SW 1271 (cell line): ENCODE measurements at regions not wholly inside any gene's neighbourhood (a gene's known extent, or its start where the extent isn't known, plus 50 kb on each side); places are given as distances from the start of the nearest gene placed in this dataset.

Experiments used
- DNase-seq, 2 experiments: peaks; one replicate each; lab custom pipeline; 2025; lab: John Stamatoyannopoulos, UW

DNA sequence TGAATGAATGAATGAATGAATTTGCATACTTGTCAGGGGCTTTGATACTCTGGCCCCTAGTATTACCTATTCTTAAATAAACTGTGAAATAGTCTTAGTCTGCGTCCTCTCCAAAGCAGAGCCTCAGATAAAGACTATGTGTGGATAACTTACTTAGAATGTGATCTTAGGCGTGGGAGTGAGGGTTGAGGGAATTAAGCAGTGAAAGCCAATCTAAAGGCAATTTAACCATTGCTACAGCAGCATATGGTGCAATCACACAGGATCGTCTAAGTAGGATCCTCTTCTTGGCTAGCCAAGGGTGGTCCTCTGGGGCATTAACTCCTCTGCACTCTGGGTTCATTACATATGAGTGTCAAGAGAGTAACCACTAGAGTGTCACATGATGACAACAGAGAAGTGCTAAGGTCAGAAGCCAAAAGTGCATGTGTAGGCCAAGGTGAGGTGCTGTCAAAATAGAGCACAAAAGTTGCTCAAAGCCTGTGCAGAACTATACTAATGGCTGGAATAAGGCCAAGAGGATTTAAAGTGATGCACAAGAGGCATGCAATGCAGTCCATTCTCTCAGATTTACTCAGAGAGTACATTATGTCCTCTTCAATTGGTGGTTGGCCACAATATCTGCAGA is 274.4 kb upstream of the SEMA6A start:
- no peak for DNase-seq

- DNase-seq: no peak
Observed at GRCh38 chr5:116847960-116848359, 273.3 kb upstream of the SEMA6A start.

DNA sequence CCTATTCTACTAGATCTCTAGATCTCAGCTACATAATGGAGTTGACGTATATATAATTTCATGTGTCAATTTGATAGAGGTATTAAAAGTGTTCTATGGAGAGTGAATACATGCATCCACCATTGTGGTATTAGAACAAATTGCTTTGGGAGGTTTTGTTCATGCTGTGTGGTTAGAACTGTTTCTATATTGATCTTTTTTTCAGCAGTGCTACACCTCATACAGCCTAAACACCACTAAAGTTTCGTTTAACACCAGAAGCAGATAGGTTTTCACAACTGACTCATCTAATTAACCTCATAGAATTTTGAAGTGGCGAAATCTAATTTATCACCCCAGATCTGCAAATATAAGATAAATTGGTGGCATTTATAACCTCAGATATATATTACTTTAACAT is 269.4 kb upstream of the SEMA6A start:
- DNase-seq: no peak

DNA sequence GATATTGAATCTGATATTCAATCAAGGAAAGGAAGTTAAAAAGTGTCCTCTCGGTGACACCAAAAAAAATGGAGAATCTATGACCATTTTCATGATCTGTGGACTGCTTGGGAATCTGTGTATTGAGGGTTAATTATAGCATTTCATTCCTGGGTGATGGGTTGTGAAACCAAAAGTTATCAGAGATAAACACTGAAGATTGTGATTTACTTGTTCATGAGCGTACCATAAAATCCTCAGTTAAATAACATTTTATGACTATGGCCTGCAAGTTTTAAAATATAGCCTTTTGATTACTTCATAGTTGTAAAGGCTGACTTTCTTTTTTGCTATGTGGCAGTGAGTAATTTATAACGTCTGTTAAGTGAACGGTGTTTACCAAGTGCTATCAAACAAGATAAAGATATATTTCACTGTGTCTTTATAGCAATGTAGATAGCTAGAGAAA is 267.9 kb upstream of the SEMA6A start:
- DNase-seq: no peak

- DNase-seq: no peak
Observed at GRCh38 chr5:116841734-116842133, 267.1 kb upstream of the SEMA6A start.

GRCh38 chr5:116838011-116838536 is 263.5 kb upstream of the SEMA6A start:
- no peak for DNase-seq

- DNase-seq: no peak
Observed at GRCh38 chr5:116834796-116835515, 260.3 kb upstream of the SEMA6A start.

- DNase-seq: no peak
Observed at GRCh38 chr5:116830079-116830478, 255.5 kb upstream of the SEMA6A start.

DNA sequence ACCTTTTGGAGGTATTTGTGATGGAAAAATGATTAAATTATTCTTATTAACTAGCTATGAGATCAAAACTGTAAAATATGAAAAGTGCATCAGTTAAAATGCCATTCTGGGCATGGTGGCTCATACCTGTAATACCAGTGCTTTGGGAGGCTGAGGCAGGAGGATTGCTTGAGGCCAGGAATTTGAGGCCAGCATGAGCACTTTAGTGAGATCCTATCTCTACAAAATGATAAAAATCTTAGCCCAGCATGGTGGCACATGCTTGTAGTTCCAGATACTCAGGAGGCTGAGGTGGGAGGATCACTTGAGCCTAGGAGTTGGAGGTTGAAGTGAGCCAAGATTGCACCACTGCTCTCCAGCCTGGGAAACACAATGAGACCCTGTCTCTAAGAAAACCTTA is 252.5 kb upstream of the SEMA6A start:
- no peak for DNase-seq

DNA sequence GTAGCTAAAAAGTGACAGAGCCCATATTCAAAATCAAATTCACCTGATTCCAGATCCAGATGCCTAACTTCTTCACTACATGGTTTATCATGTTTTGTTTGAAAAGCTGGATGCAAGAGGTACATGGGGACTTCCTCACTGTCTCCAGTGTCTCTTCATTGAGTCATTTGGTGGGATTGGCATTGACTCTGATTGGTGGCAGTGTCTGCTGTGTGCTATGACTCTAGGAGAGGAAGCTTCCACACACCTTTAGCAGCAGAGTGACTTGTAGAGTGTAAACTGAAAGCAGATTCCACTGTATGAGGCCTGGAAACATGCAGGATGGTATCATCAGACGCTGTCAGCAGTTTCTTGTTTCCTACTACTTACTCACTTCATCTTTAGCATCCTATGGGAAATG is 250.9 kb upstream of the SEMA6A start:
- DNase-seq: no peak

GRCh38 chr5:116824751-116825438 is 250.3 kb upstream of the SEMA6A start:
- DNase-seq: no peak

- DNase-seq: no peak
Observed at GRCh38 chr5:116814626-116815385, 240.2 kb upstream of the SEMA6A start.

- no peak for DNase-seq
Observed at GRCh38 chr5:116813906-116814305, 239.3 kb upstream of the SEMA6A start.

DNA sequence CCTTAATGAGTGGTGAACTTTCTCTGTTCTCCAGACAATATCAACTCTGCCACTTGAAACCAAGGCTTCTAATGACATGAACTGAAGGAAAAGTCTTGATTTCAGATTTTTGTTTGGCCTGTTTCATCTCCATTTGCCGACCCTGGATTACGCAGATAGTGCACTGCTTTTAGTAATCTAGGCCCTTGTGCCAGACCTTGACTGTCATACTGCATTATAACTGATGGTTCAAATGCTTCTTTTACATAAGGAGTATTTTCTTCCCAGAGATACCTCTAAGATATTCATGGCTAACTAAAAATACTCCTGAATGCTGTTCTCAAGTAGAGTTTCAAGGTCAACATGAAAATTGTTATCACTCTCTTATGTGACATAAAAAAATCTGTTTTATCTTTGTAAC is 238.7 kb upstream of the SEMA6A start:
- no peak for DNase-seq

- no peak for DNase-seq
Observed at GRCh38 chr5:116810951-116811350, 236.3 kb upstream of the SEMA6A start.

GRCh38 chr5:116806836-116807235 is 232.2 kb upstream of the SEMA6A start:
- no peak for DNase-seq

GRCh38 chr5:116799401-116799800 is 224.8 kb upstream of the SEMA6A start:
- DNase-seq: no peak

GRCh38 chr5:116795189-116795588 is 220.6 kb upstream of the SEMA6A start:
- DNase-seq: no peak

DNA sequence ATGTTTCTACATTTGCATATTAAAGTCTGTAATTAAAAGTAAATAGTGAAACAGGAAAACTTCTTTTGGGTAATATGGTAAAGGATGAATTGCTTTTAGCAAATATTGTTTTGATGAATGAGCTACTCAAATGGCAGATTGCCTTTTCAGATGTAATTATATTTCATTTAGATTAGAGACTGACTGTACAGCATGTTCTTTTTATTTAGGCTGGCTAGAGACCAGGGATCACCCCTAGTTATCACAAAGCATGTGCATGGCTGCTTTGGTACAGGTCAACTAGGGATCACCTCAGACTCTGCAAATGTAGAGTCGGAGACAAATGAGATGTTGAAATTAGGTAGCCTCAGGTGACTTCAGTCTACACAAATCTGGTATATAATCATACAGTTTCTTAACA is 214.9 kb upstream of the SEMA6A start:
- no peak for DNase-seq

- DNase-seq: no peak
Observed at GRCh38 chr5:116788851-116789403, 214.3 kb upstream of the SEMA6A start.

DNA sequence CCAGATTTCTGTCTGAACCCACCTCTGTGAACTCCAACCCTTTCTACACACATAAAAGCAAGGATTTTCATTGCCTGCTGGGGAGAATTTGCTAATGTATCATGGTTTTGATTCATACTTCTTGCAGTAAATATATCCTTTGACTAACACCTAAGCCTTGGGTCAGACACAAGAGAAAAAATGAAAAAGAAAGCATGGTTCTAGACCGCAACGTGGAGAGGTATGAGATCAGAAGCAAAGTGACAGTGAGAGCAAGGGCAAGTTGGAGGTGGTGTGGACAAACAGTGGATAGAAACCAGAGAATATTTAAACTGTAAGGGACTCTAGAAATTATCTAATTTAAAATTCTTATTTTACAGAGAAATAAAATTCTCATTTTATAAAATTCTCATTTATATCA is 212.9 kb upstream of the SEMA6A start:
- DNase-seq: no peak

GRCh38 chr5:116785106-116785505 is 210.5 kb upstream of the SEMA6A start:
- no peak for DNase-seq
